Effector CD4-positive, alpha-beta T cell (primary cell): ENCODE measurements at regions not wholly inside any gene's neighbourhood (a gene's known extent, or its start where the extent isn't known, plus 50 kb on each side); places are given as distances from the start of the nearest gene placed in this dataset.
"Not testable (repeated sequence)": the region's sequence is repeated elsewhere in the genome, so short reads cannot be mapped to it uniquely, and the experiment has no call there.

Source experiments
- DNase-seq: peaks from one replicate; pipeline ENCODE4 v3.0.0-alpha.2; 2020

GRCh38 chr2:111545723-111546431 is 338.1 kb downstream of the ANAPC1 start:
- not testable (repeated sequence) for DNase-seq

- not testable (repeated sequence) for DNase-seq
Observed at GRCh38 chr2:111546578-111546977, 337.4 kb downstream of the ANAPC1 start.

GRCh38 chr2:111549174-111549573 is 334.8 kb downstream of the ANAPC1 start:
- DNase-seq = not testable (repeated sequence)

- not testable (repeated sequence) for DNase-seq
Observed at GRCh38 chr2:111551428-111551827, 332.6 kb downstream of the ANAPC1 start.

- not testable (repeated sequence) for DNase-seq
Observed at GRCh38 chr2:111552625-111553024, 331.4 kb downstream of the ANAPC1 start.

- not testable (repeated sequence) for DNase-seq
Observed at GRCh38 chr2:111559301-111559700, 324.7 kb downstream of the ANAPC1 start.

GRCh38 chr2:111559814-111560213 is 324.2 kb downstream of the ANAPC1 start:
- not testable (repeated sequence) for DNase-seq

GRCh38 chr2:111566068-111566467 is 317.9 kb downstream of the ANAPC1 start:
- DNase-seq = not testable (repeated sequence)

- DNase-seq = not testable (repeated sequence)
Observed at GRCh38 chr2:111567233-111567632, 316.8 kb downstream of the ANAPC1 start.

GRCh38 chr2:111569356-111570199 is 314.4 kb downstream of the ANAPC1 start:
- not testable (repeated sequence) for DNase-seq

- DNase-seq = not testable (repeated sequence)
Observed at GRCh38 chr2:111570300-111571114, 313.5 kb downstream of the ANAPC1 start.

GRCh38 chr2:111574803-111575202 is 309.2 kb downstream of the ANAPC1 start:
- DNase-seq = not testable (repeated sequence)

- not testable (repeated sequence) for DNase-seq
Observed at GRCh38 chr2:111577154-111577885, 306.7 kb downstream of the ANAPC1 start.

GRCh38 chr2:111579500-111580134 is 304.4 kb downstream of the ANAPC1 start:
- DNase-seq = not testable (repeated sequence)

- DNase-seq = not testable (repeated sequence)
Observed at GRCh38 chr2:111580616-111581015, 303.4 kb downstream of the ANAPC1 start.

GRCh38 chr2:111582090-111582489 is 301.9 kb downstream of the ANAPC1 start:
- DNase-seq = not testable (repeated sequence)

GRCh38 chr2:111583480-111583879 is 300.5 kb downstream of the ANAPC1 start:
- not testable (repeated sequence) for DNase-seq

GRCh38 chr2:111584540-111584939 is 299.5 kb downstream of the ANAPC1 start:
- DNase-seq = not testable (repeated sequence)

GRCh38 chr2:111584950-111585349 is 299.0 kb downstream of the ANAPC1 start:
- not testable (repeated sequence) for DNase-seq

GRCh38 chr2:111586014-111586413 is 298.0 kb downstream of the ANAPC1 start:
- DNase-seq = not testable (repeated sequence)

GRCh38 chr2:111595072-111595471 is 288.9 kb downstream of the ANAPC1 start:
- DNase-seq = not testable (repeated sequence)
